Hematopoietic multipotent progenitor cell treated with erythropoietin and hydrocortisone succinate and interleukin-3 and kit ligand, for 4 days (in vitro differentiated cells): ENCODE measurements at regions not wholly inside any gene's neighbourhood (a gene's known extent, or its start where the extent isn't known, plus 50 kb on each side); places are given as distances from the start of the nearest gene placed in this dataset.

Source experiments
- DNase-seq: peaks from one replicate; pipeline ENCODE4 v3.0.0-alpha.2; 2015

DNA sequence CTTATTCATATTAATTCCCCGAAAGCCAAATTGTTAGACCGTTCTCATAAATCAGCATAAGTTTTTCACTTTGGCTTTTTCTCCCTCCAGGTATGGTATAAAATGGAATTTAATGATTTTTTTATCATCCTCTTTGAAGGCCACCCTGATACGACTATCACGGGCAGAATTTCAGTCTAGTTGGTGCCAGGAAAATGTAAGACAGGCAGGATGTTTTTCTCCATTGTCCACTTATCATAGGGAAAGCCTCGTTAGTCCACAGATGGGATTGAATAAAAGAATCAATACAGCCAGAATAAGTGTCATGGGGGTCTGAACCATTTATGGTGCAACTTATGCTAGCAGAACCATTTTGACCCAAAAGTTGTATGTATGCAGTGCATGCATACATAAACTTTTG lies 566.0 kb upstream of the ARGLU1 start:
- no peak for DNase-seq

GRCh38 chr13:107130566-107130965 lies 562.6 kb upstream of the ARGLU1 start:
- no peak for DNase-seq

DNA sequence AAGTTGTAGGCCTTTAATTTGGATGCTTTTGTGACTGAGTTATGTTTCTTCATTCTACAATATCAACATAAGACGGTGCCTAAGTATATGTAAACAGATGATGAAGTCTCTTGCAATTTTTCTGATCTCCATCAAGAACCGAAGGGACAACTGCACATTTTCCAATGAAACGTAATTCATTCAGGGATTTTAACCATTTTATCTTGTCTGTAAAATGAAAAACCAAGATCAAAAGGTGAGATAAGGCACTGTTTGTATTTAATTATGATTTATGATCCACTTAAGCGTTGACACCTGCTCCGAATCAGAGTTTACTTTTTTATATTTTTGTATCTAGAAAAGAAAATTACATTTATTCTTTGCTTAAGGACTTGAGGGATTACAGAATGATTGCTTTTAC lies 556.8 kb upstream of the ARGLU1 start:
- no peak for DNase-seq

- DNase-seq: peak; percentile 46
Measured at GRCh38 chr13:107124129-107124718, 556.3 kb upstream of the ARGLU1 start.

- DNase-seq: no peak
Measured at GRCh38 chr13:107121793-107122192, 553.9 kb upstream of the ARGLU1 start.

- DNase-seq: no peak
Measured at GRCh38 chr13:107119989-107120881, 552.3 kb upstream of the ARGLU1 start.

GRCh38 chr13:107118506-107118905 lies 550.6 kb upstream of the ARGLU1 start:
- no peak for DNase-seq

GRCh38 chr13:107117327-107118012 lies 549.5 kb upstream of the ARGLU1 start:
- no peak for DNase-seq

GRCh38 chr13:107113387-107113786 lies 545.5 kb upstream of the ARGLU1 start:
- no peak for DNase-seq

- DNase-seq: no peak
Measured at GRCh38 chr13:107111248-107111647, 543.3 kb upstream of the ARGLU1 start.

- DNase-seq: no peak
Measured at GRCh38 chr13:107104631-107105030, 536.7 kb upstream of the ARGLU1 start.

DNA sequence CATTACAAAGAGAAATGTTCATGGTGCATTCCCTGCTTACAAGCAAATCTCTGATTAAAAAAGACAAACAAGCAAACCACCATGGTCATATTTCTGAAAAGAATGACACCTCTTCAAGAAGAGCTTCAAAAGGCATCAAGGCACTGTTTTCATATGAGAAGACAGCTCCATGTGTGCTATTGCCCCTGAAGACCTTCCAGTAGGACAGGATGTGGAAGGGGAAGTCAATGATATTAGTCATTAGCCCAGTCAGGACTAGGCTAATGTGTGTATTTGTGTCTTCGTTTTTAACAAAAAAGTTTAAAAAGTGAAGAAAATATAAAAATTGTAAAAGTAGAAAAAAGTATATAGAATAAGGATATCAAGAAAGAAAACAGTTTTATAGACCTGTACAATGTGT lies 534.7 kb upstream of the ARGLU1 start:
- DNase-seq: no peak

GRCh38 chr13:107099661-107100060 lies 531.7 kb upstream of the ARGLU1 start:
- DNase-seq: no peak

GRCh38 chr13:107097916-107098315 lies 530.0 kb upstream of the ARGLU1 start:
- no peak for DNase-seq

- DNase-seq: no peak
Measured at GRCh38 chr13:107095876-107096275, 527.9 kb upstream of the ARGLU1 start.

- no peak for DNase-seq
Measured at GRCh38 chr13:107091861-107092260, 523.9 kb upstream of the ARGLU1 start.

- no peak for DNase-seq
Measured at GRCh38 chr13:107091428-107091827, 523.5 kb upstream of the ARGLU1 start.

DNA sequence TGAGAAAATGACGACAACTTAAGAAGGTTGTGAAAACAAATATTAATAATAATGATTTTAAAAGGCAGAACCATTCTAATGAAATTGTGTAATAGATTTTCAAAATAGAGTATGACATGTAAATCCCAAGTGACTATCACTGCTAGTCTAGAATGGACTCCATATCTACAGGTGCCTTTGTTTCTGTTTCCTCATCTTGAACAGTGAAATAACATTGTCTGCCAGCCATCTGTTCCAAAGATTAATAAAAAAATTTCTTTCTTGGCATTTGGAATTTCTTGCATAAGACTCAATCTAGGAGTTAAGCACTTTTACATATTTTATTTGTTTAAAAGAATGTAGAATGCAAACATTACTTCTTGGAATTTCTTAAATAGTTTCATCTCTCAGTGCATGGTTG lies 520.1 kb upstream of the ARGLU1 start:
- DNase-seq: no peak

DNA sequence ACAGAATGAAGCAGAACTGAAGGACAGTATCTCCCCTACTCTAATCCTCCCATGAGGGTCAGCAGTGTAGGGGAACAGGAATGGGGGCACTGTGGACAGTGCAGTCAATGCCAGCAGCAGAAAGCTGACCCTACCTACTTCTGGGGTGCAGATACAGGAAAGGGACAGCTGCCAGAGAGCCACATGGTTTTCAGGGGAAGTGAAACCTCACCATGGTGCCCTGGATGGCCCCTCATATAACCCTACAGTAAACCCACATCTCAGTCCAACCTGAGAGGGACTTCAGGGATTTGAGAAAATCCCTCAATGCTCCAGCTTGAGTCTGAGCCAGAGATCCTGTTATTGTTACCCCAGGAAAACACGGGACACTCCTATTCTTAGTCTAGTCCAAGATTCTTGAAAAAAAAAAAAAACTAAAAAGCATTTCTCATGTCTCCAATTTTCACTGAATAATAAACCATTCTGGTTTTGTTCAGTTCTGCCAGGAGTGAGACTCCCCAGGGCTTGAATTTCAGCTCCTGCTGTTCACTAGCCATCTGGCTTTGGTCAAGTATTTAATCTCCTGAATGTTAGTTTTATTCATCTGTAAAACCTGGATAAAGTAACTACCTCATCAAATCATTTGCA lies 511.6 kb upstream of the ARGLU1 start:
- DNase-seq: no peak

DNA sequence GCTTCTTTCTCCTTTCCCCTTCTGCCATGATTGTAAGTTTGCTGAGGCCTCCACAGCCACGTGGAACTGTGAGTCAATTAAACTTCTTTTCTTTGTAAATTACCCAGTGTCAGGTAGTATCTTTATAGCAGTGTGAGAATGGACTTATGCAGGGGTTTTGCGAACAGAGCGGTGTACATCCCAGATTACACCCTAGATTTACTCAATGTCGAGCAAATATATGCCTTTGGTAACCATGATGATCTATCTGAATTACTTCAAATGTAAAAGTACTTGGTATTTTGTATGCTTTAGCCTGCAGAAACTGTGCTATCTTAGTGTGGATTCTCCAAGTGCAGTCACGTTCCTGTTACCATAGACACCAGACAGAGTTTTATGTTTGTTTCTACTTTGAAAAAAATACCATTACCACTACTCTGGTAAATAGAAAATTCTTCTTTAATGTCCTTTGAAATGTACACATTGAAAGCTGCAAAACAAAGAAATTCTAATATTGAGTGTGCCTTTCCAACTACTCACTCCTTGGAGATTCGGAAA lies 510.4 kb upstream of the ARGLU1 start:
- no peak for DNase-seq

- DNase-seq: no peak
Measured at GRCh38 chr13:107076801-107077200, 508.9 kb upstream of the ARGLU1 start.

DNA sequence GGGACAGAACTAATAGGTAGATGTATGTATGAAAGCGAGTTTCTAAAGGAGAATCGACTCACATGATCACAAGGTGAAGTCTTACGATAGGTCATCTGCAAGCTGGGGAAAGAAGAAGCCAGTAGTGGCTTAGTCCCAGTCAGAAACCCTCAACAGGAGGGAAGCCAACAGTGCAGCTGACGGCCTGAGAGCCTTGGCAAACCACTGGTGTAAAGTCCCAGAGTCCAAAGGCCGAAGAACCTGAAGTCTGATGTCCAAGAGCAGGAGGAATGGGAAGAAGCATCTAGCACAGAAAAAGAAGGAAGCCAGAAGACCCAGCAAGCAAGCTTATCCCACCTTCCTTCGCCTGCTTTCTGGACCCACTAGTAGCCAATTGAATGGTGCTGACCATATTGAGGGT lies 507.6 kb upstream of the ARGLU1 start:
- no peak for DNase-seq

GRCh38 chr13:107070792-107071191 lies 502.9 kb upstream of the ARGLU1 start:
- no peak for DNase-seq
